ENCODE measurements at regions not wholly inside any gene's neighbourhood (a gene's known extent, or its start where the extent isn't known, plus 50 kb on each side); places are given as distances from the start of the nearest gene placed in this dataset.
"Not testable (repeated sequence)": the region's sequence is repeated elsewhere in the genome, so short reads cannot be mapped to it uniquely, and the experiment has no call there.

GRCh38 chr12:107590814-107591375 is 94.7 kb upstream of the PWP1 start:
- no peak for DNase-seq (ENCODE audit: low spot score)

GRCh38 chr12:107593713-107594381 is 91.8 kb upstream of the PWP1 start:
- DNase-seq (ENCODE audit: low spot score), result peak; percentile 90

- no peak for DNase-seq (ENCODE audit: low spot score)
These were observed 90.6 kb upstream of the PWP1 start for GRCh38 chr12:107594995-107595394.

GRCh38 chr12:107597695-107598410 is 87.7 kb upstream of the PWP1 start:
- DNase-seq (ENCODE audit: low spot score), result no peak

- DNase-seq (ENCODE audit: low spot score), result no peak
These were observed 86.7 kb upstream of the PWP1 start for GRCh38 chr12:107598906-107599305.

- DNase-seq (ENCODE audit: low spot score), result no peak
These were observed 84.9 kb upstream of the PWP1 start for GRCh38 chr12:107600581-107601144.

- DNase-seq (ENCODE audit: low spot score), result no peak
These were observed 83.2 kb upstream of the PWP1 start for GRCh38 chr12:107602446-107602845.

- DNase-seq (ENCODE audit: low spot score), result no peak
These were observed 80.3 kb upstream of the PWP1 start for GRCh38 chr12:107605293-107605692.

- DNase-seq (ENCODE audit: low spot score), result peak; percentile 81
These were observed 77.9 kb upstream of the PWP1 start for GRCh38 chr12:107607464-107608392.

- DNase-seq (ENCODE audit: low spot score), result not testable (repeated sequence)
These were observed 76.8 kb upstream of the PWP1 start for GRCh38 chr12:107608779-107609178.

GRCh38 chr12:107610021-107610859 is 75.4 kb upstream of the PWP1 start:
- peak; percentile 48 for DNase-seq (ENCODE audit: low spot score)

- DNase-seq (ENCODE audit: low spot score), result no peak
These were observed 73.1 kb upstream of the PWP1 start for GRCh38 chr12:107612508-107612907.

- no peak for DNase-seq (ENCODE audit: low spot score)
These were observed 68.7 kb upstream of the PWP1 start for GRCh38 chr12:107616941-107617340.

GRCh38 chr12:107618106-107618505 is 67.5 kb upstream of the PWP1 start:
- no peak for DNase-seq (ENCODE audit: low spot score)

GRCh38 chr12:107619831-107620230 is 65.8 kb upstream of the PWP1 start:
- no peak for DNase-seq (ENCODE audit: low spot score)

GRCh38 chr12:107622001-107622400 is 63.6 kb upstream of the PWP1 start:
- peak; percentile 34 for DNase-seq (ENCODE audit: low spot score)

- DNase-seq (ENCODE audit: low spot score), result no peak
These were observed 61.1 kb upstream of the PWP1 start for GRCh38 chr12:107624493-107624892.

GRCh38 chr12:107631715-107632114 is 53.9 kb upstream of the PWP1 start:
- no peak for DNase-seq (ENCODE audit: low spot score)

- no peak for DNase-seq (ENCODE audit: low spot score)
These were observed 53.4 kb upstream of the PWP1 start for GRCh38 chr12:107632246-107632645.

- DNase-seq (ENCODE audit: low spot score), result no peak
These were observed 51.1 kb upstream of the PWP1 start for GRCh38 chr12:107634530-107634929.

- no peak for DNase-seq (ENCODE audit: low spot score)
These were observed 50.5 kb upstream of the PWP1 start for GRCh38 chr12:107635139-107635538.

Data from NAMALWA (cell line).